B cell (primary cell): ENCODE measurements at regions not wholly inside any gene's neighbourhood (a gene's known extent, or its start where the extent isn't known, plus 50 kb on each side); places are given as distances from the start of the nearest gene placed in this dataset.

Experiments used
- EZH2 ChIP-seq: IDR thresholded peaks from 2 replicates; pipeline ENCODE4 v1.6.1; 2012; ENCODE audit warnings: borderline replicate concordance, low read depth, mild to moderate bottlenecking, moderate library complexity, low read length; ENCODE audit not compliant: insufficient read depth, poor library complexity, severe bottlenecking
- TF ChIP-seq, protein P1 (sequence below): fragments of 200-600 bp; IDR thresholded peaks from one replicate; pipeline ENCODE4 v1.8.0; 2022; ENCODE audit warnings: antibody characterized with exemption, mild to moderate bottlenecking

DNA sequence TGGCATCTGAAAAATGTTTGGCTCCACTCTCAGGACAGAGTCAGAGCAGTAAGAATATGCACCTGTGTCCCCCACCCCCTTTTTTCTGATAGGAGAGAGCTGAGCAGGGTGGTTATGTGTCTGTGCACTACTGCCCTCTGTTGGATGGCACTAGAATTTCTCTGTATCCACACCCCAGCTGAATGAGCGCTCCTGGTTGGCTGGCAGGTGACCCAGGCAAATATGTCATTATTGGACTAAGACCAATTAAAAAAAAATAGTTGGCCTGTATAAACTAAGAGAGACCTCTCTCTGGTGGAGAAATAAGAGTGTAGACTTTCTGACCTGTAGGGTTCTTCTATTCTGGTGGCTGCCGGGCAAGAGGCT is 107.0 kb downstream of the PTCSC3 start:
- TF ChIP-seq EZH2: no peak
- TF ChIP-seq, protein P1, sequence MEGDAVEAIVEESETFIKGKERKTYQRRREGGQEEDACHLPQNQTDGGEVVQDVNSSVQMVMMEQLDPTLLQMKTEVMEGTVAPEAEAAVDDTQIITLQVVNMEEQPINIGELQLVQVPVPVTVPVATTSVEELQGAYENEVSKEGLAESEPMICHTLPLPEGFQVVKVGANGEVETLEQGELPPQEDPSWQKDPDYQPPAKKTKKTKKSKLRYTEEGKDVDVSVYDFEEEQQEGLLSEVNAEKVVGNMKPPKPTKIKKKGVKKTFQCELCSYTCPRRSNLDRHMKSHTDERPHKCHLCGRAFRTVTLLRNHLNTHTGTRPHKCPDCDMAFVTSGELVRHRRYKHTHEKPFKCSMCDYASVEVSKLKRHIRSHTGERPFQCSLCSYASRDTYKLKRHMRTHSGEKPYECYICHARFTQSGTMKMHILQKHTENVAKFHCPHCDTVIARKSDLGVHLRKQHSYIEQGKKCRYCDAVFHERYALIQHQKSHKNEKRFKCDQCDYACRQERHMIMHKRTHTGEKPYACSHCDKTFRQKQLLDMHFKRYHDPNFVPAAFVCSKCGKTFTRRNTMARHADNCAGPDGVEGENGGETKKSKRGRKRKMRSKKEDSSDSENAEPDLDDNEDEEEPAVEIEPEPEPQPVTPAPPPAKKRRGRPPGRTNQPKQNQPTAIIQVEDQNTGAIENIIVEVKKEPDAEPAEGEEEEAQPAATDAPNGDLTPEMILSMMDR: no peak
